ENCODE measurements at regions not wholly inside any gene's neighbourhood (a gene's known extent, or its start where the extent isn't known, plus 50 kb on each side); places are given as distances from the start of the nearest gene placed in this dataset.

- TF ChIP-seq CTCF (IDR thresholded peaks at IDR 0.05; ENCODE audit: borderline replicate concordance, extremely low read depth, low read length, poor library complexity, severe bottlenecking) = no peak
- TF ChIP-seq EZH2 (IDR thresholded peaks at IDR 0.05; ENCODE audit: borderline replicate concordance, low read depth, low read length, severe bottlenecking) = no peak
Measured at GRCh38 chr12:84661786-84662185, 250.8 kb downstream of the SLC6A15 start.

Data from DND-41 (cell line).